WTC11 (cell line): ENCODE measurements at regions not wholly inside any gene's neighbourhood (a gene's known extent, or its start where the extent isn't known, plus 50 kb on each side); places are given as distances from the start of the nearest gene placed in this dataset.

ENCODE experiments used
- CREB1 ChIP-seq: sonication (generic); formaldehyde crosslinking; IDR thresholded peaks from 2 replicates; pipeline ENCODE4 v1.8.0; 2023; ENCODE audit warnings: mild to moderate bottlenecking, missing genetic modification reagents
- KAT7 ChIP-seq: sonication (generic); formaldehyde crosslinking; IDR thresholded peaks from 2 replicates; pipeline ENCODE4 v1.8.1; 2023; ENCODE audit warnings: missing genetic modification reagents, mild to moderate bottlenecking, borderline replicate concordance
- NR2C2 ChIP-seq: sonication (generic); formaldehyde crosslinking; IDR thresholded peaks from 2 replicates; pipeline ENCODE4 v1.8.0; 2022; ENCODE audit warnings: mild to moderate bottlenecking, missing genetic modification reagents
- ZBTB21 ChIP-seq: sonication (generic); formaldehyde crosslinking; IDR thresholded peaks from 2 replicates; pipeline ENCODE4 v1.8.1; 2023; ENCODE audit warnings: mild to moderate bottlenecking, missing genetic modification reagents, borderline replicate concordance
- TF ChIP-seq, protein P1 (sequence below): sonication (generic); formaldehyde crosslinking; IDR thresholded peaks from 2 replicates; pipeline ENCODE4 v1.8.0; 2022; ENCODE audit warnings: mild to moderate bottlenecking, missing genetic modification reagents
- TF ChIP-seq, protein P2 (sequence below): sonication (generic); formaldehyde crosslinking; conservative IDR thresholded peaks from 2 replicates; pipeline ENCODE4 v1.8.1; 2022; ENCODE audit warnings: mild to moderate bottlenecking, missing genetic modification reagents
- TF ChIP-seq, protein P3 (sequence below): sonication (generic); formaldehyde crosslinking; IDR thresholded peaks from 2 replicates; pipeline ENCODE4 v1.8.1; 2023; ENCODE audit warnings: mild to moderate bottlenecking, moderate library complexity, missing genetic modification reagents

DNA sequence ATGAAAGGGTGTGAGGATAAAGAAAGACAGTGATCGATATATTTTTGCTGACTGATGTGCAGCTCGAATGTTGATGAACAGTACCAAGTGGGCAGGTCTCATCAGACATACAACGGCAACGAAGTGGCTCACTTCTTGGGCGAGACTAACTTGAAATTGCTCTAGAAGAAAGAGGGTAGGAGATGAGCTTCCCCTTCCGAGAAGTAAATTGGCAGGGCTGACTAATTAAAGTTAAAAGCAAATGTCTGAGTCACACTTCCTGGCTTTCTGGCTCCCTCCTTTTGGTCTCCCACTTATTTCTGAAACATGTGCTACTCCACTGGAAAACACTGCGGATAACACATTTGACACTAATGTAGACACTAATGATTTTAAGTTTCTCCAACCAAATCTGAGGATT is 228.3 kb downstream of the ABHD5 start:
- TF ChIP-seq KAT7 (CRISPR knock-in tag) (no peak), ZBTB21 (CRISPR knock-in tag) (no peak), NR2C2 (CRISPR knock-in tag) (no peak), CREB1 (CRISPR knock-in tag) (no peak)
- TF ChIP-seq, protein P1, sequence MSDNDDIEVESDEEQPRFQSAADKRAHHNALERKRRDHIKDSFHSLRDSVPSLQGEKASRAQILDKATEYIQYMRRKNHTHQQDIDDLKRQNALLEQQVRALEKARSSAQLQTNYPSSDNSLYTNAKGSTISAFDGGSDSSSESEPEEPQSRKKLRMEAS (CRISPR knock-in tag), result no peak
- TF ChIP-seq, protein P2, sequence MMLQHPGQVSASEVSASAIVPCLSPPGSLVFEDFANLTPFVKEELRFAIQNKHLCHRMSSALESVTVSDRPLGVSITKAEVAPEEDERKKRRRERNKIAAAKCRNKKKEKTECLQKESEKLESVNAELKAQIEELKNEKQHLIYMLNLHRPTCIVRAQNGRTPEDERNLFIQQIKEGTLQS (CRISPR knock-in tag), result no peak
- TF ChIP-seq, protein P3, sequence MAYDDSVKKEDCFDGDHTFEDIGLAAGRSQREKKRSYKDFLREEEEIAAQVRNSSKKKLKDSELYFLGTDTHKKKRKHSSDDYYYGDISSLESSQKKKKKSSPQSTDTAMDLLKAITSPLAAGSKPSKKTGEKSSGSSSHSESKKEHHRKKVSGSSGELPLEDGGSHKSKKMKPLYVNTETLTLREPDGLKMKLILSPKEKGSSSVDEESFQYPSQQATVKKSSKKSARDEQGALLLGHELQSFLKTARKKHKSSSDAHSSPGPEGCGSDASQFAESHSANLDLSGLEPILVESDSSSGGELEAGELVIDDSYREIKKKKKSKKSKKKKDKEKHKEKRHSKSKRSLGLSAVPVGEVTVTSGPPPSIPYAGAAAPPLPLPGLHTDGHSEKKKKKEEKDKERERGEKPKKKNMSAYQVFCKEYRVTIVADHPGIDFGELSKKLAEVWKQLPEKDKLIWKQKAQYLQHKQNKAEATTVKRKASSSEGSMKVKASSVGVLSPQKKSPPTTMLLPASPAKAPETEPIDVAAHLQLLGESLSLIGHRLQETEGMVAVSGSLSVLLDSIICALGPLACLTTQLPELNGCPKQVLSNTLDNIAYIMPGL (CRISPR knock-in tag), result no peak
